Lung (tissue), 11 donors: ENCODE measurements at regions not wholly inside any gene's neighbourhood (a gene's known extent, or its start where the extent isn't known, plus 50 kb on each side); places are given as distances from the start of the nearest gene placed in this dataset.

ENCODE experiments used
- ATAC-seq: fragments of 200-7000 bp; cut with Tn5 transposase; one replicate; pipeline ENCODE4 v1.9.1; 2020; ENCODE audit warnings: moderate number of reproducible peaks; ENCODE audit not compliant: insufficient read depth, low FRiP score
- DNase-seq, 3 donors: peaks; one replicate each; pipeline ENCODE4 v3.0.0-alpha.2; 2013 to 2017
- H3K27ac ChIP-seq, 2 donors: one replicate each; pipeline ENCODE4 v1.5.1; 2013; ENCODE audit warnings: mild to moderate bottlenecking in 2 of 2, moderate library complexity in 2 of 2, control low read depth in 1 of 2, inconsistent platforms in 1 of 2, low read depth in 1 of 2, low read length in 1 of 2
- H3K27me3 ChIP-seq, 3 donors: one replicate each; pipeline ENCODE4 v1.5.1; 2013; ENCODE audit warnings: low read length in 2 of 3; ENCODE audit not compliant: control insufficient read depth in 3 of 3, insufficient read depth in 3 of 3
- H3K36me3 ChIP-seq, 4 donors: one replicate each; pipeline ENCODE4 v1.5.1; 2013; ENCODE audit warnings: low read length in 4 of 4, mild to moderate bottlenecking in 1 of 4, moderate library complexity in 1 of 4; ENCODE audit not compliant: control insufficient read depth in 4 of 4, insufficient read depth in 4 of 4
- H3K4me1 ChIP-seq, 5 donors: one replicate each; pipeline ENCODE4 v1.5.1; 2013; ENCODE audit warnings: low read length in 5 of 5, mild to moderate bottlenecking in 2 of 5, moderate library complexity in 1 of 5; ENCODE audit not compliant: control insufficient read depth in 5 of 5, insufficient read depth in 5 of 5
- H3K4me3 ChIP-seq: one replicate; pipeline ENCODE4 v1.5.1; 2013; ENCODE audit warnings: mild to moderate bottlenecking, control low read depth, moderate library complexity
- H3K9ac ChIP-seq, 2 donors: one replicate each; pipeline ENCODE4 v1.5.1; 2013; ENCODE audit warnings: low read length in 2 of 2, control low read depth in 1 of 2; ENCODE audit not compliant: insufficient read depth in 1 of 2
- H3K9me3 ChIP-seq, 4 donors: one replicate each; pipeline ENCODE4 v1.5.1; 2013; ENCODE audit warnings: low read length in 3 of 4, mild to moderate bottlenecking in 1 of 4, moderate library complexity in 1 of 4; ENCODE audit not compliant: control insufficient read depth in 4 of 4, insufficient read depth in 3 of 4
- WGBS, 2 donors: extraction: QIAGEN DNeasy Blood & Tissue Kit; methylation state at CpG; one replicate each; pipeline ENCODE4 v1.1.7; 2013; 5-methylcytosine and 5-hydroxymethylcytosine counted together
- TF ChIP-seq, protein P1 (sequence below): IDR thresholded peaks from 2 replicates; pipeline ENCODE4 v1.5.1; 2012; ENCODE audit warnings: mild to moderate bottlenecking; ENCODE audit errors: control extremely low read depth, extremely low read depth
- donor health status: control.
- donor health status: control.
- donor health status: Bipolar disorder and iron deficiency.
- donor health status: healthy.
- donor health status: DM: yes; HTN: yes; CAD: no.

DNA sequence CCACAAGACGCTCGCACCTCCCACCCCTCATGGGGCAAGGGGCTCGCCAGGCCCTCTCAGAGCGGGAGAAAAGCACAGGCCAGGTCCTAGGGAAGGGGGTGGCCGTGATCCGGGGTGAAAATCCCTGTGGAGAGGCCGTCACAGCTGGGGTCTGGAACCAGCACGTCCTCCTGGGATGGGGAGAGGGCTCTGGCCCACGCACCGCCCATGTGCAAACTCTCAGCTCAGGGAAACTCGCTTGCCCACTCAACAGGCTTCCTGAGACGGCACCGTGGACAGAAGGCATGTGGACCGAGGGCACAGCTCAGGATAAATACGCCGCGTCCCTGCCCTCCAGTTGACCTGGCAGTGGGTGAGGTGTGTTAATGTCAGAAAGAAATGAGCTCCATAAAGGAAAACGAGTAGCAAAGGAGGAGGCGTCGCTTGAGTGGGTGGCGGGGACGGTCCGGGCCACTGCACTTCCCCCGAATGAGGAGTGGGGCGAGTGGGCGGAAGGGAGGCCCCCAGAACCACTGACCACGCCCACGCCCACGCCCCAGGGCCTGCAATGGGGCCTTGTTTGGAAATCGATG, 57.6 kb upstream of the GALNT9 start:
- DNase-seq = no peak
- 61 to 71% methylated on average over 30 of the region's 30 CpGs for WGBS, 2 donors
- Histone ChIP-seq H3K4me3 (no peak overlapping the region), H3K36me3 (no peaks in the 10 kb centered on the region), H3K4me1 (no peaks in the 10 kb centered on the region), H3K9me3 (no peaks in the 10 kb centered on the region), H3K27ac (no peak overlapping the region), H3K9ac (no peak overlapping the region), H3K27me3 (peaks cover 0 to 62% (median 36%) of the 10 kb centered on the region in 3 donors)
- TF ChIP-seq, protein P1, sequence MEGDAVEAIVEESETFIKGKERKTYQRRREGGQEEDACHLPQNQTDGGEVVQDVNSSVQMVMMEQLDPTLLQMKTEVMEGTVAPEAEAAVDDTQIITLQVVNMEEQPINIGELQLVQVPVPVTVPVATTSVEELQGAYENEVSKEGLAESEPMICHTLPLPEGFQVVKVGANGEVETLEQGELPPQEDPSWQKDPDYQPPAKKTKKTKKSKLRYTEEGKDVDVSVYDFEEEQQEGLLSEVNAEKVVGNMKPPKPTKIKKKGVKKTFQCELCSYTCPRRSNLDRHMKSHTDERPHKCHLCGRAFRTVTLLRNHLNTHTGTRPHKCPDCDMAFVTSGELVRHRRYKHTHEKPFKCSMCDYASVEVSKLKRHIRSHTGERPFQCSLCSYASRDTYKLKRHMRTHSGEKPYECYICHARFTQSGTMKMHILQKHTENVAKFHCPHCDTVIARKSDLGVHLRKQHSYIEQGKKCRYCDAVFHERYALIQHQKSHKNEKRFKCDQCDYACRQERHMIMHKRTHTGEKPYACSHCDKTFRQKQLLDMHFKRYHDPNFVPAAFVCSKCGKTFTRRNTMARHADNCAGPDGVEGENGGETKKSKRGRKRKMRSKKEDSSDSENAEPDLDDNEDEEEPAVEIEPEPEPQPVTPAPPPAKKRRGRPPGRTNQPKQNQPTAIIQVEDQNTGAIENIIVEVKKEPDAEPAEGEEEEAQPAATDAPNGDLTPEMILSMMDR = no peak
- ATAC-seq = no peak

DNA sequence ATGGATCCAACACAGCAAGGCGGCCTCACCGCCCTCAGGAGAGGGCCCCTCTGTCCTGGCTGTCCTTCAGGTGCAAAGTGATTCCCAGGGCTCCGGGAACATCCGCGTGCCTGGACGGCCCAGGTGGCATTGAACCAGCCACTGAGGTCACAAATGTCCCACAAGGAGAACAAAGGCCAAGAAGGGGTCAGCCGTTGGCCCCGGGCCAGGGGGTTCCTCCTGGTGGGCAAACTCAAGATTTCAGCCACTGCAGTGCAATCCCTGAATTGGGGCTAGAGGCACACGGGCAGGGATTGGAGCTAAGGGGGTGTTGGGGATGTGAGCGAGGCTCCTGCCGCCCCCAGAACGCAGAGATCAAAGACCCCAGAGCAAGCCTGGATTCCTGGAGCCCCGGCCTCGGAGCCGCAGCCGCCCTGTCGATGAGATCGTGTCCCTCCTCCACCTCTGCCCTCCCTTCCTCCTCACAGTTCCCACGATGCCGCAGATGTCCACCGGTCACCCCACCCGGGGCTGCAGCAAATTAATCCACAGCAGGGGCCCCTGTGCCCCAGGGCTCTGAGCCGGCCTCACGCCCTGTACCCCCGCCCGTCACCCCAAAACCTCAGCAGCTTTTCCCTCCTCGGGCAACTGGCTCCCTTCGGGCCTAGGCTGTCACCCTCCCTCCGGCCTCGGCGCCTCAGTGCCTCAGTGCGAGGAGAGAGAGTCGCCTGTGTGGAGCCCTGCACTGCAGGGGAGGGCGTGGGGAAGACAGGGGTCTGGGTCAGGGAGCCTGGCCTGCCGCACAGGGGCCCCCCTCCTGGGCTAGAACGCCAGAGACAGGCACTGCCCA, 56.7 kb upstream of the GALNT9 start:
- H3K9me3 ChIP-seq = peaks cover 0 to 2% (median 0%) of the 10 kb centered on the region in 4 donors
- no peak for DNase-seq
- ATAC-seq = no peak
- H3K4me3 ChIP-seq = no peak overlapping the region
- no peaks in the 10 kb centered on the region for H3K4me1 ChIP-seq
- 45 to 55% methylated on average over 35 to 36 of the region's 36 CpGs for WGBS, 2 donors
- H3K27me3 ChIP-seq = peaks cover 0 to 68% (median 43%) of the 10 kb centered on the region in 3 donors
- no peak overlapping the region for H3K9ac ChIP-seq
- TF ChIP-seq, protein P1 = no peak
- no peaks in the 10 kb centered on the region for H3K36me3 ChIP-seq
- no peak overlapping the region for H3K27ac ChIP-seq

DNA sequence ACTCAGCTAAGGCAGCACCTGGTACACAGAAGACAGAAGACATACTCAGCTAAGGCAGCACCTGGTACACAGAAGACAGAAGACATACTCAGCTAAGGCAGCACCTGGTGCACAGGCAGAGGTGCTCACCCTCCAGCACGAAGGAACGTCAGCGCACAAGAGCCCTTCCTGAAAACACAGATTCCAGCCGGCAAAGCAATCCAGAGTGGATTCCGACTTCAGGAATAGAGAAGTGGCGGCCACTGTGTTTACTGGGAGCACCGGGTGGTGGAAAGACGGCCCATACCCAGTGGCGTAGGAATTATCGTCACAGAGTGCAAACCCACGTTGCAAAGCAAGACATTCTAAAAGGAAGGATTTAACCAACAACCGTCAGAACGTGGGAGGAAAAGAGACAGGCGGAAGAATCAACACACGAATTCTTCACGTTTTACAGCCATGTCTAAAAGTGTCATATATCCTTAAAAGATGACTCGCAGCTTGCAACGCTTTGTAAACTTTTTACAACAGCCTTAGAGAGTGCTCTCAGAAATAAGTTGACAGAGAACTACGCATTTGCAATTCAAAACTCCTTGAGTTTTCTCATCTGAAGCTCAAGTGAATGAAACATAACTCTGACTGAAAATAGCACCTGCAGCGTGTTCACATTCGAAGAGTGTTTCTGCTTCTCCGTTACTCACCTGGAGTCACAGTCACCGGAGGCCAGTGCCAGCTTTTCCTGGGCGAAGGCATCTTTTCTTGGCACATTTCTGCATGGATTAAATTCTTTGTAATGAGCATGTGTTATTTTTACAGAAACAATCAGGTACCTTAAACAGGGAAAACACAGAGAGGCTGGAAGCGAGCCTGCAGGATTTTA, 55.8 kb upstream of the GALNT9 start:
- peaks cover 0 to 5% (median 0%) of the 10 kb centered on the region in 4 donors for H3K9me3 ChIP-seq
- no peak overlapping the region for H3K4me3 ChIP-seq
- H3K4me1 ChIP-seq = no peaks in the 10 kb centered on the region
- TF ChIP-seq, protein P1 = no peak
- peaks cover 0 to 74% (median 51%) of the 10 kb centered on the region in 3 donors for H3K27me3 ChIP-seq
- H3K9ac ChIP-seq = no peak overlapping the region
- DNase-seq (no peak), ATAC-seq (no peak)
- no peak overlapping the region for H3K27ac ChIP-seq
- WGBS, 2 donors = 46 to 56% methylated on average over 25 of the region's 25 CpGs
- no peaks in the 10 kb centered on the region for H3K36me3 ChIP-seq
